Stimulated activated CD4-positive, alpha-beta T cell treated with anti-CD3 and anti-CD28 coated beads, Interleukin-2, amount 100 ng/mL, for 48 hours (primary cell): ENCODE measurements at regions not wholly inside any gene's neighbourhood (a gene's known extent, or its start where the extent isn't known, plus 50 kb on each side); places are given as distances from the start of the nearest gene placed in this dataset.

Source experiments
- DNase-seq, 2 donors: peaks; one replicate each; pipeline ENCODE4 v3.0.0-alpha.2; 2020

- no peak for DNase-seq
Measured at GRCh38 chr9:108125625-108126024, 636.1 kb upstream of the KLF4 start.

GRCh38 chr9:108119530-108120113, 630.1 kb upstream of the KLF4 start:
- no peak for DNase-seq

- DNase-seq, result no peak
Measured at GRCh38 chr9:108117795-108118194, 628.2 kb upstream of the KLF4 start.

- no peak for DNase-seq
Measured at GRCh38 chr9:108117306-108117705, 627.7 kb upstream of the KLF4 start.

- DNase-seq, result no peak
Measured at GRCh38 chr9:108113596-108113995, 624.0 kb upstream of the KLF4 start.

GRCh38 chr9:108109927-108110690, 620.5 kb upstream of the KLF4 start:
- no peak for DNase-seq

GRCh38 chr9:108108852-108109448, 619.4 kb upstream of the KLF4 start:
- DNase-seq, result no peak

- no peak for DNase-seq
Measured at GRCh38 chr9:108108280-108108851, 618.8 kb upstream of the KLF4 start.

- DNase-seq, result no peak
Measured at GRCh38 chr9:108105885-108106284, 616.3 kb upstream of the KLF4 start.

GRCh38 chr9:108104991-108105390, 615.4 kb upstream of the KLF4 start:
- no peak for DNase-seq

- DNase-seq, result no peak
Measured at GRCh38 chr9:108103046-108103693, 613.6 kb upstream of the KLF4 start.

- DNase-seq, result no peak
Measured at GRCh38 chr9:108101410-108101809, 611.8 kb upstream of the KLF4 start.

- no peak for DNase-seq
Measured at GRCh38 chr9:108100571-108100970, 611.0 kb upstream of the KLF4 start.

GRCh38 chr9:108099854-108100253, 610.3 kb upstream of the KLF4 start:
- DNase-seq, result no peak

GRCh38 chr9:108095496-108095895, 605.9 kb upstream of the KLF4 start:
- DNase-seq, result no peak

GRCh38 chr9:108094676-108094993, 605.1 kb upstream of the KLF4 start:
- no peak for DNase-seq

- no peak for DNase-seq
Measured at GRCh38 chr9:108093773-108094675, 604.5 kb upstream of the KLF4 start.

- no peak for DNase-seq
Measured at GRCh38 chr9:108088916-108089315, 599.3 kb upstream of the KLF4 start.

GRCh38 chr9:108087781-108088180, 598.2 kb upstream of the KLF4 start:
- no peak for DNase-seq

- DNase-seq, result no peak
Measured at GRCh38 chr9:108086624-108087023, 597.1 kb upstream of the KLF4 start.

- no peak for DNase-seq
Measured at GRCh38 chr9:108085294-108085693, 595.7 kb upstream of the KLF4 start.

GRCh38 chr9:108083796-108084352, 594.3 kb upstream of the KLF4 start:
- DNase-seq, result no peak
